CD4-positive, alpha-beta T cell treated with Interleukin-17A for 1 hour (primary cell): ENCODE measurements at regions not wholly inside any gene's neighbourhood (a gene's known extent, or its start where the extent isn't known, plus 50 kb on each side); places are given as distances from the start of the nearest gene placed in this dataset.
"Not testable (repeated sequence)": the region's sequence is repeated elsewhere in the genome, so short reads cannot be mapped to it uniquely, and the experiment has no call there.

ENCODE experiments used
- DNase-seq: peaks from one replicate; pipeline ENCODE4 v3.0.0-alpha.2; 2020

DNA sequence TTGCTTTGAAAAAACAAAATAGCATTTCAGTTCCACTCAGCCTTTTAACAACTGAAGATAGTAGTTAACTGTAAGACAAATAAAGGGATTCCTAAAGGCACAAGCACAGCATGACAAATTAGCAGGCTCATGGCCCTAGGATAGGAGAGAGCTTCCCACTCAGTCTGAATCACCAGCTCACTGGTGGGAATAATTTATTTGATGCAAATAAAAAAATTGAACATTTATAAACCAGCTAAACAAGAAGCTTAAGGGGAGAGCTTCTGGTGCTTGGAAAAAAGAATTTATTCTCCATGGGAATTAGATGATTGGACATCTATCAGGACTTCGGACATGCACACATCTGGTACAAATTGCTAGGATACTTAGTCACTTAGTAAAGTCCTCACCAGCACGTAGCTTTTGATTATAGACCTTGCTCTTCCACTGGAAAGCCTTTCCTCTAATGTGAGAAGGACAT is 294.1 kb upstream of the TNC start:
- no peak for DNase-seq

DNA sequence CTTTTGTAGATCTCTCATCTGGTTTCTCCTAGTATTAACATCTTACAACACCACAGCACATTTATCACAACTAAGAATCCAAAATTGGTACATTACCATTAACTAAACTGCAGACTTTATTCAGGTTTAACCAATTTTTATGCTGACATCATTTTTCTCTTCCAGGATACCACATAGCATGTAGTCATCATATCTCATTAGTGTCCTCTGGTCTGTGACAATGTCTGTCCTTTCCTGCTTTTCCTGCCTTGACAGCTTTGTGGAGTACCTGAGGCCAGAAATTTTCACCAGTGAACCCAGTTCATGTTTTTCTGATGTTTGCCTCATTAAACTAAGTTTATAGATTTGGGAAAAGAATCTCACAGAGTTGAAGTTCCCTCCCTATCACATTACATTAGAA is 294.7 kb upstream of the TNC start:
- DNase-seq, result no peak

DNA sequence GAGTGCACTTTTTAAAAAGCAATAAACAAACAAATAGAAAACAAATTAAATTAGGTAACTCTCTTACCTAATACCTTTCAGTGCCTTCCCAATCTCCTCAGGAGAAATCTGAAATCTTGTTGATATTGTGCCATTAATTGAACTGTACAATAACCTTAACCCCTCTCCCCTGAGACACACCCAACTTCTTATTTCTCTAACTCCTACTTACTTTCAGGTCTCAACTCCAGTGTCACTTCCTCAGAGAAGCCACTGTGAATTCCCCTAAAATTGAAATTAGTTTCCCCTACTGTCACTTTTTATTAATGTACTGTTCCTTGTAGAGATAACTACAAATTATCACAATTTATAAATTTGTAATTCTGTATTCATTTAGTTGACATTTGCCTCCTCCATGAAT is 295.3 kb upstream of the TNC start:
- DNase-seq, result no peak

DNA sequence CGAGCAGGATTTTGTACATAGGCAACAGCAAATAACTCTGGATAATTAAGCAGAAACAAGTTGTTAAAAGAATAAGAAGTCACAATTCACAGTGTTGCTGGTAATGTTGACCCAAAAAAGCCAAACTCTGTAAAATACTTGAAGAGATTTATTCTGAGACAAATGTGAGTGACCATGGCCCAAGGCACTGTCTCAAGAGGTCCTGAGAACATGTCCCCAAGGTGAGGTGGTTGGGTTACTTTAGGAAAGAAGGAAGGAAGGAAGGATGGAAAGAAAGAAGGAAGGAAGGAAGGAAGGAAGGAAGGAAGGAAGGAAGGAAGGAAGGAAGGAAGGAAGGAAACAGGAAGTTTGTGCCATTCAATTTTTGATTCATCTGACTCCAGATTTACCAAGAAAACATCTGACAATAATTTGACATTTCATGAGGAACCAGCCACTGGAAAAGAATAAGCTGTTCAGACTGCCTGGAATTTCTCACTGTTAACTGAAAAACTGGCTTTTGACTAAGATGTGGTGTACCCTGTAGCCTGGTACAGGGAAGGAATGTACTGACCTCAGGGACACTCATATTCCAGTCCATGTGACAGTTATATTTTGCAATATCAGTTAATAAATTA is 295.9 kb upstream of the TNC start:
- no peak for DNase-seq

DNA sequence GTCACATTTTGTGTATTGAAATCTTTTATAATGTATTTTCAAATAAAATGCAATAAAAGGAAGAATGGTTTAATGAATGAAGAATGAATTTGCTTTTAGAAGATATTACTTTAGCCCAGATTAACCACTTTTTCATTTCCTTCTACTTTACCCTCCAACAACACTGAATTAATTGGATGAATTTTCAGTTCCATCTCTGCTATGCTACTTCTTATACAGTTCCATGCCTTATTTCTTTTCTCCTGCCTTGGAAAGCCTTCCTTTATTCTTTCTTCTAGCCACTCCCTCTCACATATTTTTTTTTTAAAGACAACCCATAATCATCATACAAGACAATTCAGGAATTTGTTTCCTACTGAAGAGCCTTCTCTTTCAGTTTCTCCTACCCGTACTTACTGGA is 296.6 kb upstream of the TNC start:
- no peak for DNase-seq

DNA sequence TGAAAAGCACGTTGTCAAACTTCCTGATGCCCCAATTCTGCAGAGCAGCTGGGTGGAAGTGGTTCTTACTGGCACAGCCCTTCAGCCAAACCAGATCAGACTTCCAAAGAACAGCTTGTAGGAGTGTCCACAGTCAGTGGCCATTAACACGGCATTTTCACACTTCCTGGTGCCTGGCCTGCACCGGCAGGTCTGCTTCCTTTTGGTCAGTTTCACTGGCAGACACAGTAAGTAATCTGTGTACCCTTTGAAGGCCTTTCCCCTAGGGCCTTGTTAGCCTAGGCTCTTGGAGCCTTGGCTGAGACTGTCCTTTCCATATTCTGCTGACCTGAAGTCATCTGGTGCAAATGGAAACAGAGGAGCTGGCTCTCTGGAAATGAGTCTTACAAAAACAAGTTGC is 297.5 kb upstream of the TNC start:
- no peak for DNase-seq

DNA sequence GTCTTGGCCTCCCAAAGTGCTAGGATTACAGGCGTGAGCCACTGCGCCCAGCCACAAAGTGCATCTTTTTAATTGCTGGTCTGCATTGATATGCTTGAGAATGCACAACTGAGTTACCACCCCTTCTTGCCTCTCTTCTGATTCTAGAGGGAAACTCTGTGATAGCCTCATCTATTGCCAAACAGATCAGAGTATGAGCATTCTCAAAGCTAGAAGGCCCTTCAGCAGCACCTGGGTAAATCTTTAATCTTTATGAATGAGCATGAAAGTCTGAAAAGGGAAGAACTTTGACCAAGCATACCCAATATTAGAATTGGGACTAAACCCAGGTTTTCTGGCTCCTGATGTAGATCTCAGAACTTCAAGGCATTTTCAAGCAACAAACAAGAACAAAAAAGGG is 298.3 kb upstream of the TNC start:
- no peak for DNase-seq

DNA sequence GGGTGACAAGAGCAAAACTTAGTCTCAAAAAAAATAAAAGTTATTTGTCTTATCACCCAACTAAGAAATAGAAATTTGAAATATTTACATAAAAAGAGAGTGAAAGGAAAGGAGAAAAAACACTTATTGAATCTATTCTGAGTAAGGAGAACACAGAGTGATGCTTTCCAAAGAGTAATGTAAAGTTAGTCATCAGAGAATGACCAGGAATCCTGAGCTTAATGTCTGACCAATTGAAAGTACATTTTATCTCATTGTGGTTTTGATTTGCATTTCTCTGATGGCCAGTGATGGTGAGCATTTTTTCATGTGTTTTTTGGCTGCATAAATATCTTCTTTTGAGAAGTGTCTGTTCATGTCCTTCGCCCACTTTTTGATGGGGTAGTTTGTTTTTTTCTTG is 300.2 kb upstream of the TNC start:
- not testable (repeated sequence) for DNase-seq

DNA sequence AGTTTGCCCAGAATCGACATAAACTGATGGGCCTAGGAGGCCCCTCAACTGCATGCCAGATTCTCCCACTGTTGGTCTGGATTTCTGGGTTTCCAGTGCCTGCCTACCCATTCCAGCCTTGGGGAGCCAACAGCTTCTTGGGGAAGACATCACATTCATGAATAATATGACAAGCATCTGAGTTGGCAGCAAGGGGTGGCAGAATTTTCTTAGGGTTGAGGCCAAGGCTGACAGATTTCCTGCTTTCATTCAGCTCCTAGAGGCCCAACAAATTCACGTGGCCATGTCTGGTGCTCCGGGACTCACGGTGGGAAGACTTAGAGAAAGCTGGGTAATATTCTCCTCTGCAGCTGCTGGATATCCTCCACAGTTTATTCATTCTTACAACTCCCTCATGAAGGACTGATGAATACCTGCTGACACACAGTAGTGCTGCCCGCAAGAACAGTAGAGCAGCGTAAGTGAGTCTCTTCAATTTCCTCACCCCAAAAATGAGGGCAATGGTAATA is 305.0 kb upstream of the TNC start:
- no peak for DNase-seq

DNA sequence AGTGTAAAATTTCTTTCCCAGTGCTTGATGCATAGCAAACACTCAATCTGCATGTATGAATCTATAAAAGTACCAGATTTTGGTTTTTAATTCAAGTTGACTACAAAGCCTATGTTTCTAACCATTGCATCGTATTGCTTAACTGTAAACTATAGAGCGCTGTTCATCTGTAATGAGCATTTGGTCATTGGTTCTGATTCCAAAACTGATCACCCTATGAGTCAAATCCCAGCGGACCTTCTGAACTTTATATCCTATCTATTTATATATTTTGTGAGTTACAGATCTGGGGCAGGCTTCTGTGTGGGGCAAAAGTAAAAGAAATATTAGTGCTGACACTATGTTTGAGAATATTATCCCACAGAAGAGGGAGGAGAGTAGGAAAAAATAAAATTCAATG is 305.7 kb upstream of the TNC start:
- no peak for DNase-seq

DNA sequence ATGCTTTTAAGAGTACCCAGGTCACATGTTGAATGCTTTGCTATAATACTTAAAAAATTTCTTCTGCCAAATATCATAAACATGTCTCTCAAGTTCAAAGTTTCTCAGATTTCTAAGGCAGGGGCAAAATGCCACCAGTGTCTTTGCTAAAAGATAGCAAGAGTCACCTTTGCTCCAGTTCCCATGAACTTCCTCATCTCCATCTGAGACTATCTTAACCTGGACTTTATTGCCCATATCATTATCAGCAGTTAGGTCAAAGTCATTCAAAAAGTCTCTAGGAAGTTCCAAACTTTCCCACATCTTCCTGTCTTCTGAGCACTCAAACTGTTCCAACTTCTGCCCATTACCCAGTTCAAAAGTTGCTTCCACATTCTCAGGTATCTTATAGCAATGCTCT is 307.6 kb upstream of the TNC start:
- DNase-seq, result no peak

DNA sequence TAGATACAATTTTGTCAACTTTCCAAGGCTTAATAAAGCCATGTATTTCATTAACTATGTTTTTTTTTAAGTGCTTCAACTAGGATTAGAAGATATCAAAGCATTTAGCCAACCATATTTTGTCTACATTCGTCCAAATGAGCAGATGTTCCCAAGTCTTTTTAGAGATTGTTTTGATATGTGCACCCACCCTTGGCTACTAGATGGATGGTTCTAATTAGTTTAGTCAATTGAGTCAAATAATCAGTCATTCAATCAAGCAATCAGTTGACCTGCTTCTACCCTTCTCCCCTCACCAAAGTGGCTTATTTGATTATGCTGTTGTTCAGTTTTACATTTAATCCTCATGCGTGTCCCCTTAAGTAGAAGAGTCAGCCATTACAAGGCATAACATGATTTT is 319.5 kb upstream of the TNC start:
- no peak for DNase-seq

DNA sequence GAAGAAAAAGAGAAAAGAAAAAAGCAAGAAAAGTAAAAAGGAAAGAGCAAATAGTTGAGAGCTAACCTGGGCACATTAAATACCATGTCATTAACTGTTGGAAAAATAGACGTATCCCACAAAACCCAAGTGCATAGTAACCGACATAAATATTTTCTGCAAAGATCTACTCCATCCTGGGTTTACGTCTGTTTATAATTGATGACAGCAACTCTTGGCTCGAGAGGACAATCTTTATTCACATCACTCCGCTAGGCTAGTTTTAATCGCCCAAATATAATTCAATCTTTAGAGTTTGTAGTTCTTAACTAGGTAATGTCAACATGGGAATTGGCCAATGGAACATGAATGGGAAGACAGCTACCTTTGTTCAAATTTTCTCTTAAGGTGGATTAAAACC is 321.7 kb upstream of the TNC start:
- no peak for DNase-seq

DNA sequence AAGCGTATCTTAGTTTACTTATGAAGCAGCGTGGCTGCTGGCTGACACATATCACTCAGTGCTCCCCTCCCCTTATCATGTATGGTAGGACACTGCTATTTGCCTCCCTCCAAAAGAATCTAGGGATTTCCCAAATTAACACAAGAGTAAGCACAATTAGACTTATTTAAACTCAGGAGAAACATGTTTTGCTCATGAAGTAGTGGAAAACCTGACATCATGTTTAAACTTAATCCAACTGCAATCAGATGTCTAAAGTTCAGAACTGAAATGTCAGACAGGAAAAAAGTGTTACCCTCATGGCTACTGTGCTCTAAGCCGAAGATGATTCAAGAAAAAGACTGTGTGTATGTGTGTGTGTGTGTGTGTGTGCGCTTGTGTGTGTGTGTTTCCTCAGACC is 324.1 kb upstream of the TNC start:
- no peak for DNase-seq

DNA sequence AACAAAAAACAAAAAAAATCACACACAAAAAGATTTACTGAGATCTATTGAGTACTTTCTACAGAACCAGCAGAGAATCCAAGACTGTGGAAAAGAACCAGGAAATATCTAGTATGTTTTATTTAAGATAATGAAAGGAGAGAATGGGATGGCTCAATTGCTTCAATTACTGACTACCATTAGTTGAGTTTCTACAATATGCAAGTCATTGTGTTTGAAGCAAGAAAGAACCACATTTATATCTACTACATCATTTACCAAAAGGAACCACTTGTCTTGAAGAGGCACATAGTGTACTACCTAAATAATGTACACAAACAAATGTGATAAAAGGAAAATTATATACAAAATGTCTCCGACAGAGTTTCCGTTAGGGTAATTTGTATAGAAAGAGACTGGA is 325.9 kb upstream of the TNC start:
- DNase-seq, result no peak

DNA sequence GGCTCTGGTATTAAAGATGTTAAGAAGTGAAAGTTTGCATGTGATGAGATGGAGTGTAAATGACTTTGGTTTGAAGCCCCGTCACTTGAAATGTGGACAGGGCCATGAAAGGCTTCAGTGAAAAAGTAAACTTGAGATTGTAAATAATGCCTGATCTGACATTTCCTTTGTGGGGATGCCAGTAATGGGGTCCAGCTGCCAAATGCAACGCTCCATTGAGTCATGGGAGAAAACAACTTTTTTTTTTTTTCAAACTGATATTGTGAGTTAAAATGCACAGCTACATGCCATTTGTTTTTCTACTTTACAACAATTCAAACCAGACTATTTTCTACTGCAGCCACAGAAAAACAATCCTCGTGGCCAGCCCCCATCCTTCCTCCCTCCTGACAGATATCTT is 327.0 kb upstream of the TNC start:
- no peak for DNase-seq

DNA sequence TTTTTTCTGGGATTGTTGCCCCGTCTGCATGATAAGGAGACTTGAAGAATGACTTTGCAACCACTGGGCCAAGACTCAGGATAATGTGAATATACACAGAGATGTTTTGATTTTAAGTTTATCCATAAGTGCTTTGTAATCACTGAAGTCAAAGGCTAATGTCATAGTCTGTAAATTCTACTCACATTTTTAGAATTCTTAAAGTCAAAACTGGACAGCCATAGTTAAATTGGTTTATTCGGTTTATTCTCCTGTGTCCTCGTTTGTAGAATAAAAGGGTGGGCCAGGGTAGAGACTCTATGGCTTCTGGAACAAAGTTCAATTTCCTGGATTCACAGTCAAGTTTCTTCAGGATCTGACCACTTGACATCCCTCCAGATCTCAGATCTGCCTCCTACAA is 327.7 kb upstream of the TNC start:
- DNase-seq, result no peak

DNA sequence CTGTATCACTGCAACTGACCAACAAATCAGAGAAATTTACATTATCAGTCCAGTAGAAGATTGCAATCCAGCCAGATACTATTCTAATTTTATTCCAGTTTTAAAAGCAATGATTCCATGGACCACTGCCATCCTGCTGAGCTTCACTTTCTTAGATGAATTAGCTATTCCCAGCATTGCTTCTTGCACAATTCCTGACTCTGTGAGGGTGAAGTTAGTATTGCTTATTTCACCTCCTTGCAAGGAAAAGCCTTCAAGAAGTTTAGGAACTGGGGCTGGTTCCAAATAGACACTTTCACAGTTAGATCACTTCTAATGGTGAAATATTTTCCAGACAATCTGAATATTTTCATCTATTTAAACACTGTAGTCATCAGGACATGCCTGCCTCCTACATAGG is 338.6 kb upstream of the TNC start:
- DNase-seq, result no peak

DNA sequence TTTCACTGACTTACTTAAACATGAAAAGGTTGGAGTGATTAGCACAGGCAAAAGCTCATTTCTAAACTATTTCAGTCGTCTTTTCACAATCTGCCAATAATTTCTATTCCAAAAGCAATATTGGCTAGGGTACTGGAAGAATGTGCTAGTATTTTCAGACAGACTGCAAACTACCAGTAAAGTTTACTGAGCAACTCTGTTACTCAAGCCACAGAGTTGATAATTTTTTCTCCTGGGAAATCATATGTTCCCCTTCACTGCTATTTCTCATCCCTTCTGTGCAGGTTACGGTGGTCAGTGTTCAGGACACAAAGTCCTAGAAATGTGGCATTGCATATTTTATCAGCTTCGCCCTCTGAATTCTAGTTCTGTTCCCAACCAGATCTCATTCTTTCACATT is 343.3 kb upstream of the TNC start:
- no peak for DNase-seq

DNA sequence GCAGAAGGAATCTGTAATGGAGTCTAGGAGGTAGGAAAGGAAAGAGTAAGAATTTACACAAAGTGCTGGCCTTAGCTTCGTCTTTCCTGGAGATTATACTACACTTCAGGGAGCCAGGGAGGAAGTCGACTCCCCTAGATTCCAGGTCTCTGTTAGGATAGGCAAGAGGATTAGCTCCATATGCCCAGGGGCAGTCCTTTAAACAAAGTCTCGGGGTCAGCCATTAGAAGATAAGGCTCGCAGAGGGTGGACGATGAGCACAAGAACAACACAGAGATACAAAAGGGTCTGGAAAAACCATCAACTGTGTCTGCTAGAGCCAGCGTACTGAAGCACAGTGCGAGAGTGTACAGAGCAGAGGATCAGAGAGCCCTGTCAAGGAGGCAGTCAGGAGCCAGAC is 344.7 kb upstream of the TNC start:
- no peak for DNase-seq

DNA sequence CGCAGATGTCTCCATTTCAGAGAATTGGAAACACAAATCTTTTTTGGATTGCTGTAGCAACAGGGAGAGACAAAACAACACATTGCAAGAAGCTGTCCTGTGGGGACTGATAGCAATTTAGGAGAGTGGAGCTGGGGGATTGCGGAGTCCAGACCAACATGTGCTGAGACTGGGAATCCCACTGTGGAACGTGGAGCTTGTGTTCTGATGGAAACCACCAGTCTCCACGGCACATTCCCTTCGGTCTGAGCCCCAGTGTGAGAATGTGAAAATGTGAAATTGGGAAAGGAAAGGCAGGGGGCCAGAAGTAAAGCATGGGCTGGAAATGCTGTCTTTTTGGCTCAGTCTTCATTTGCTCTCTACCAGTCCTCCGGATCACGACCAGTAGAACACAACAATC is 348.8 kb upstream of the TNC start:
- no peak for DNase-seq

DNA sequence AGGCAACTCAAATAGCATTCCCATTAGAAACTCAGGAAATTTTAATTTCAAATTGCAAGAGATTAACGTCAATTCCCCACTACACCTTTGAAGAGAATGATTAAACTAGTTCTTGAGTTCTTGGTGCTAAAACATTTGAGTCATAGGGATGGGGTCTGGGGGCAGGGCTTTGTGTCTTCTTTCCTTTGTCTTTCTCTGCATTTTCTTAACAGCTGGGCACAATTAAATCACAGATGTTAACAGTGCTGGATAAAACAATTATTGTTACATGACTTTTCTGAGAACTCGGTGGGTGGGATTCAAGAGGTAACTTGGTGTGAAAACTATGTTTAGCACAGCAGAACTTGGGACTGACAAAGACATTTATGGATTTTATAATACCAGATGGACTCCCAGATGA is 351.9 kb upstream of the TNC start:
- no peak for DNase-seq

DNA sequence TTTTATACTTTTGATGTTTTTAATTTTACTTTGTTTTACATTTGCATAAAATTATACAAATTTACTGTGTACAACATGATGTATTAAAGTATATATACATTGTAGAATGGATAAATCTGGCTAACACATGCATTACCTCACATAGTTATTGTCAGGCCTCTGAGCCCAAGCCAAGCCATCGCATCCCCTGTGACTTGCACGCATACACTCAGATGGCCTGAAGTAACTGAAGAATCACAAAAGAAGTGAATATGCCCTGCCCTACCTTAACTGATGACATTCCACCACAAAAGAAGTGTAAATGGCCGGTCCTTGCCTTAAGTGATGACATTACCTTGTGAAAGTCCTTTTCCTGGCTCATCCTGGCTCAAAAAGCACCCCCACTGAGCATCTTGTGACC is 355.1 kb upstream of the TNC start:
- DNase-seq, result not testable (repeated sequence)

DNA sequence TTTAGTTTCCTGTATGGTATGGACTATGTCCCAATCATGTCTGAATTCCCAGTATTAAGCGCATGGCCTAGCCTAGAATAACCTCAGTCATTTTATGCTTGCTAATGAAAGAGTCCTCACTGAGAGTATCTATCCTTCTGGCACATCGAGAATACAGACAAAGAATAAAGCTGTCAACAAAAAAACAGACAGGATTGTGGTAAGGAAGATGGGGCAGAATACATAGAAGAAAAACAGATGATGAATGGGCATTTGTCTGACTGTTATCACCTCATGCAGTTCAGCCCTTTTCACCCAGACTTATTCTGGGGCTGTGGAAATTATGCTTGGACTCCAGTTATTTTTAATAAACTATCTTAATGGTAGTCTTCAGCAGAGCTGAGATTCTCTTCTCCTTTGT is 363.8 kb upstream of the TNC start:
- no peak for DNase-seq

DNA sequence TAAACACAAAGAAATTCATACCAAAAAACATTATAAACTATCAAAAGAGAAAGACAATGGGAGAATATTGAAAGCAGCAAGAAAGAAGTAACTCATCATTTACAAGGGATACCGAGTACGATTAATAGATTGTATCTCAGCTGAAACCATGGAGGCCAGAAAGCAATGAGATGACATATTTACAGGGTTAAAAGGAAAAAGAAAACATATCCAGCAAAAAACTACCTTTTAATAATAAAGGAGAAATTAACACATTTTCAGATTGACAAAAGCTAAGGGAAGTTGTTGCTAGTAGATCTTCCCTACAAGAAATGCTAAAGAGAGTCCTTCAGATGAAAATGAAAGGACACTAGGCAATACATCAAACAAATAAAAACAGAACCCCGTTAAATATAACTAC is 364.8 kb upstream of the TNC start:
- no peak for DNase-seq

DNA sequence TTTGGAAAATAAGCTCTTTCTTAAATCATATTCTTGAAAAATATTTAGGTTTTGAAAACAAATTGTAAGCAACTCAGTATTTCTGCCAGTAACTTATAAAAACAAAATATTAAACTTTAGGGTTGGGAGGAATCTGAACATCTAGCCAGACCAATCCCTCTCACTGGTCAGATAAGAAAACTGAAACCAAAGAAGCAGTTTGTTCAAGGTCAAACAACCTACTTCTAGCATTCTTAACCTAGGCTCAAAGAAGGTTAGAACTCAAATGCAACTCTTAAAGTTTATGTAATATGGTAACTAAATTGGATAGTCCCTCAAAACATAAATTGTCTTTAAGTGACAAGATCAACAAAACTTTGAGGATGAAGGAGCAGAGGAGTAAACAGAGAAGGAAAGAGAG is 374.9 kb upstream of the TNC start:
- DNase-seq, result no peak
